Nephron progenitor cell (in vitro differentiated cells): ENCODE measurements at regions not wholly inside any gene's neighbourhood (a gene's known extent, or its start where the extent isn't known, plus 50 kb on each side); places are given as distances from the start of the nearest gene placed in this dataset.

Source experiments
- DNase-seq: peaks from one replicate; pipeline ENCODE4 v3.0.0; 2021
- H3K27ac Mint-ChIP-seq: 2 replicates; pipeline ENCODE4 v1.8.0; 2021; ENCODE audit warnings: mild to moderate bottlenecking, moderate library complexity, mixed read lengths
- H3K27me3 Mint-ChIP-seq: 2 replicates; pipeline ENCODE4 v1.8.0; 2021; ENCODE audit warnings: mild to moderate bottlenecking, low read depth, mixed read lengths; ENCODE audit not compliant: poor library complexity
- H3K36me3 Mint-ChIP-seq: 2 replicates; pipeline ENCODE4 v1.8.0; 2021; ENCODE audit warnings: low read depth, mixed read lengths
- H3K4me1 Mint-ChIP-seq: 2 replicates; pipeline ENCODE4 v1.8.0; 2021; ENCODE audit warnings: mixed read lengths
- H3K4me3 Mint-ChIP-seq: 2 replicates; pipeline ENCODE4 v1.8.0; 2021; ENCODE audit warnings: mild to moderate bottlenecking, moderate library complexity, mixed read lengths
- H3K9me3 Mint-ChIP-seq: 2 replicates; pipeline ENCODE4 v1.8.0; 2021; ENCODE audit warnings: mild to moderate bottlenecking, moderate library complexity, mixed read lengths
- CTCF ChIP-seq: fragments of 200-600 bp; sonication (generic); IDR thresholded peaks from 2 replicates; pipeline ENCODE4 v1.5.0; 2021; ENCODE audit warnings: antibody characterized with exemption

GRCh38 chr5:13003457-13003856 lies 941.0 kb downstream of the DNAH5 start:
- peaks cover 3% of the 10 kb centered on the region for H3K27me3 Mint-ChIP-seq
- H3K36me3 Mint-ChIP-seq = no peaks in the 10 kb centered on the region
- TF ChIP-seq CTCF = no peak
- H3K4me3 Mint-ChIP-seq = no peak overlapping the region
- no peak for DNase-seq
- H3K9me3 Mint-ChIP-seq = no peaks in the 10 kb centered on the region
- no peak overlapping the region for H3K27ac Mint-ChIP-seq
- H3K4me1 Mint-ChIP-seq = no peaks in the 10 kb centered on the region

- DNase-seq = no peak
- Mint-ChIP-seq H3K36me3 (no peaks in the 10 kb centered on the region), H3K9me3 (no peaks in the 10 kb centered on the region), H3K27me3 (peaks cover 3% of the 10 kb centered on the region), H3K4me1 (no peaks in the 10 kb centered on the region), H3K4me3 (no peak overlapping the region), H3K27ac (no peak overlapping the region)
- TF ChIP-seq CTCF = no peak
Observed at GRCh38 chr5:12999667-13000066, 944.8 kb downstream of the DNAH5 start.

- Mint-ChIP-seq H3K27ac (no peak overlapping the region), H3K27me3 (no peaks in the 10 kb centered on the region), H3K9me3 (no peaks in the 10 kb centered on the region), H3K4me3 (no peak overlapping the region), H3K36me3 (no peaks in the 10 kb centered on the region), H3K4me1 (no peaks in the 10 kb centered on the region)
- TF ChIP-seq CTCF = no peak
- no peak for DNase-seq
Observed at GRCh38 chr5:12985142-12985541, 959.3 kb downstream of the DNAH5 start.

- Mint-ChIP-seq H3K4me1 (no peaks in the 10 kb centered on the region), H3K9me3 (no peaks in the 10 kb centered on the region), H3K27ac (no peak overlapping the region), H3K4me3 (no peak overlapping the region), H3K36me3 (no peaks in the 10 kb centered on the region), H3K27me3 (no peaks in the 10 kb centered on the region)
- no peak for TF ChIP-seq CTCF
- no peak for DNase-seq
Observed at GRCh38 chr5:12974856-12975255, 969.6 kb downstream of the DNAH5 start.

GRCh38 chr5:12965804-12966203 lies 978.7 kb downstream of the DNAH5 start:
- Mint-ChIP-seq H3K27ac (no peak overlapping the region), H3K9me3 (no peaks in the 10 kb centered on the region), H3K4me3 (no peak overlapping the region), H3K36me3 (no peaks in the 10 kb centered on the region), H3K4me1 (no peaks in the 10 kb centered on the region), H3K27me3 (peaks cover 3% of the 10 kb centered on the region)
- no peak for TF ChIP-seq CTCF
- DNase-seq = no peak

- Mint-ChIP-seq H3K4me3 (no peak overlapping the region), H3K9me3 (no peaks in the 10 kb centered on the region), H3K36me3 (no peaks in the 10 kb centered on the region), H3K4me1 (no peaks in the 10 kb centered on the region), H3K27me3 (no peaks in the 10 kb centered on the region), H3K27ac (no peak overlapping the region)
- no peak for TF ChIP-seq CTCF
- no peak for DNase-seq
Observed at GRCh38 chr5:12959713-12960112, 984.8 kb downstream of the DNAH5 start.
